SK-N-SH (cell line): ENCODE measurements at regions not wholly inside any gene's neighbourhood (a gene's known extent, or its start where the extent isn't known, plus 50 kb on each side); places are given as distances from the start of the nearest gene placed in this dataset.

Experiments used
- CTCF ChIA-PET: fragments of 300-600, 350-600 bp; formaldehyde crosslinking; extraction: SDS; loops from one replicate; lab custom pipeline; 2021; lab: Yijun Ruan, JAX
- POLR2A ChIA-PET: fragments of 350-600 bp; sonication (Branson Sonifier 250); formaldehyde crosslinking; extraction: SDS; loops from one replicate; lab custom pipeline; 2020; ENCODE audit warnings: antibody characterized with exemption, inconsistent platforms; lab: Yijun Ruan, JAX
- DNase-seq: peaks from one replicate; pipeline ENCODE4 v3.0.0; 2012
- H2AFZ ChIP-seq: fragments of 200-600 bp; sonication (generic); 2 replicates; pipeline ENCODE4 v1.8.1; 2016; ENCODE audit warnings: antibody characterized with exemption, mild to moderate bottlenecking, low read depth
- H3F3A ChIP-seq: fragments of 200-600 bp; sonication (generic); replicated peaks from 2 replicates; pipeline ENCODE3; 2016; ENCODE audit warnings: antibody characterized with exemption, mild to moderate bottlenecking; ENCODE audit not compliant: insufficient read depth
- H3K27ac ChIP-seq, 2 experiments: fragments of 200-500 bp in 1 of 2; fragments of 200-600 bp in 1 of 2; sonication (Bioruptor generic) in 1 of 2; sonication (generic), shearing (Covaris generic) in 1 of 2; 2 replicates each; pipeline versions ENCODE4 v1.5.1 to v1.6.1; 2014 to 2016; ENCODE audit warnings: low read depth in 2 of 2, inconsistent platforms in 1 of 2, low read length in 1 of 2, mild to moderate bottlenecking in 1 of 2, mixed read lengths in 1 of 2
- H3K27me3 ChIP-seq: fragments of 200-600 bp; sonication (generic), shearing (Covaris generic); 2 replicates; pipeline ENCODE4 v1.6.1; 2016; ENCODE audit warnings: mixed run types; ENCODE audit not compliant: insufficient read depth
- H3K36me3 ChIP-seq, 2 experiments: fragments of 200-500 bp in 1 of 2; fragments of 200-600 bp in 1 of 2; sonication (Bioruptor generic) in 1 of 2; sonication (generic) in 1 of 2; replicated peaks in 1 of 2; 2 replicates each; pipeline versions ENCODE3 to v1.5.1; 2014 to 2016; ENCODE audit warnings: low read length in 1 of 2, mild to moderate bottlenecking in 1 of 2; ENCODE audit not compliant: insufficient read depth in 2 of 2, control insufficient read depth in 1 of 2
- H3K4me1 ChIP-seq, 2 experiments: fragments of 200-500 bp in 1 of 2; fragments of 200-600 bp in 1 of 2; sonication (Bioruptor generic) in 1 of 2; sonication (generic), shearing (Covaris generic) in 1 of 2; 2 replicates each; pipeline versions ENCODE4 v1.5.1 to v1.6.1; 2014 to 2016; ENCODE audit warnings: low read depth in 1 of 2, low read length in 1 of 2, mixed run types in 1 of 2; ENCODE audit not compliant: insufficient read depth in 2 of 2, control insufficient read depth in 1 of 2
- H3K4me2 ChIP-seq: fragments of 200-600 bp; sonication (generic), shearing (Covaris generic); 2 replicates; pipeline ENCODE4 v1.6.1; 2017; ENCODE audit warnings: mixed run types
- H3K4me3 ChIP-seq, 2 experiments: fragments of 200-500 bp in 1 of 2; fragments of 200-600 bp in 1 of 2; sonication (Bioruptor generic) in 1 of 2; sonication (generic), shearing (Covaris generic) in 1 of 2; 2 replicates each; pipeline versions ENCODE4 v1.5.1 to v1.8.1; 2014 to 2016; ENCODE audit warnings: low read depth in 2 of 2, inconsistent platforms in 1 of 2, low read length in 1 of 2, mild to moderate bottlenecking in 1 of 2, mixed read lengths in 1 of 2, moderate library complexity in 1 of 2
- H3K79me2 ChIP-seq: fragments of 200-600 bp; sonication (generic); 2 replicates; pipeline ENCODE4 v1.8.1; 2017; ENCODE audit warnings: mild to moderate bottlenecking; ENCODE audit not compliant: insufficient read depth
- H3K9ac ChIP-seq: fragments of 200-600 bp; sonication (generic); 2 replicates; pipeline ENCODE4 v1.6.1; 2017; ENCODE audit warnings: mixed run types
- H3K9me2 ChIP-seq: fragments of 200-600 bp; sonication (generic); 2 replicates; pipeline ENCODE4 v1.6.1; 2017; ENCODE audit warnings: mixed run types
- H3K9me3 ChIP-seq: fragments of 200-600 bp; sonication (generic); 2 replicates; pipeline ENCODE4 v1.6.1; 2017; ENCODE audit warnings: mixed run types, mild to moderate bottlenecking, moderate library complexity
- H4K20me1 ChIP-seq: fragments of 200-600 bp; sonication (generic); 2 replicates; pipeline ENCODE4 v1.6.1; 2017; ENCODE audit warnings: mild to moderate bottlenecking, mixed run types; ENCODE audit not compliant: insufficient read depth
- EP300 ChIP-seq, 2 experiments: IDR thresholded peaks; 2 replicates each; pipeline versions ENCODE4 v1.4.0 to v1.6.1; 2012; ENCODE audit warnings: borderline replicate concordance in 1 of 2, low read depth in 1 of 2, low read length in 1 of 2
- EZH2phosphoT487 ChIP-seq: fragments of 200-600 bp; sonication (generic); IDR thresholded peaks from 2 replicates; pipeline ENCODE4 v1.6.1; 2017; ENCODE audit warnings: low read depth, mixed run types, mild to moderate bottlenecking, antibody characterized with exemption, moderate library complexity, borderline replicate concordance
- FOXM1 ChIP-seq: IDR thresholded peaks from 2 replicates; pipeline ENCODE4 v1.4.0; 2012; ENCODE audit warnings: low read depth, mild to moderate bottlenecking
- MEF2A ChIP-seq: IDR thresholded peaks from 2 replicates; pipeline ENCODE4 v1.4.0; 2012; ENCODE audit warnings: low read depth, borderline replicate concordance
- MXI1 ChIP-seq: IDR thresholded peaks from 2 replicates; pipeline ENCODE4 v1.6.1; 2012; ENCODE audit warnings: mild to moderate bottlenecking, low read depth, low read length, improper control_type of control experiment
- NFIC ChIP-seq: IDR thresholded peaks from 2 replicates; pipeline ENCODE4 v1.4.0; 2012; ENCODE audit warnings: borderline replicate concordance
- RXRA ChIP-seq: IDR thresholded peaks from 2 replicates; pipeline ENCODE4 v1.4.0; 2012; ENCODE audit warnings: low read depth, mild to moderate bottlenecking, borderline replicate concordance
- TEAD4 ChIP-seq: IDR thresholded peaks from 2 replicates; pipeline ENCODE4 v1.4.0; 2012; ENCODE audit warnings: mild to moderate bottlenecking, borderline replicate concordance; ENCODE audit not compliant: insufficient read depth
- WGBS: methylation state at CpG from one replicate; pipeline ENCODE4 v1.1.6; 2017; ENCODE audit warnings: low lambda C conversion rate; 5-methylcytosine and 5-hydroxymethylcytosine counted together
- TF ChIP-seq, protein P1 (sequence below): IDR thresholded peaks from 2 replicates; pipeline ENCODE4 v1.4.0; 2012; ENCODE audit warnings: low read depth, borderline replicate concordance

DNA sequence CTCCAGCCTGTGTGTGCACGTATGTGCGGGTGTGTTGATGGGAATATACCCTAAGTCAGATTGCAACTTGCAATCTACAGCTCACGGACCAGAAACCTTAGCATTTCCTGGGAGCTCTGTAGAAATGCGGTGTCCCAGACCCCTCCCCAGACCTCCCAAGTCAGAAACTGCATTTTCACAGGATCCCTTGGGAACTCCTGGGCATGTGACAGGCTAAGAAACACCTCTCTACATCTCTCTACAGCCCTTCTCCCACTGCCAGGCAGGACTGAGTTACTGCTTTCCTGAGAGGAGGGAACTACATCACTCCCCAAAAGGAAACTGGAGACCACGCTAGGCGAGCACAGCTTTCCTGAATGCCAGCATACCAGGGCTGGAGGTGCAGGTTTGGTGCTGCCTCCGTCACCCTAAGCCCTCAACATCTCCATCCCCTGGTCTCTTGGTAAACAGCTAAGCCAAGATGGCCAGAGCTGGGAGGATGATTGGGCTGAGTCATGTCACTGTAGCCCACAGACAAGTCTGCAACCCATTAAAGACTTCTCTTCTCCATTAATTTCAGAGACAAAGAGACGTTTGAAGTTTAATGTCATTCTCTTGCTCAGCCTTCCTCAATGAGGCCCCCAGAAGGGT is 194.4 kb downstream of the BMP7 start:
- Histone ChIP-seq H3K79me2 (no peaks in the 10 kb centered on the region), H3K9me2 (no peaks in the 10 kb centered on the region), H3K27me3 (peaks cover 11% of the 10 kb centered on the region), H3K4me3 (no peak overlapping the region), H3K4me1 (peaks cover 0 to 2% of the 10 kb centered on the region in 2 experiments; a peak in 1 of 4 replicates), H3K4me2 (no peak overlapping the region), H3K9me3 (no peaks in the 10 kb centered on the region), H3K27ac (no peak overlapping the region), H4K20me1 (no peaks in the 10 kb centered on the region), H3F3A (no peaks in the 10 kb centered on the region), H3K36me3 (no peaks in the 10 kb centered on the region), H3K9ac (no peak overlapping the region), H2AFZ (no peak overlapping the region)
- no peak for DNase-seq
- ChIA-PET POLR2A (no interaction called here), CTCF (interaction anchor here (0.6 to 2.3 kb wide), 4 partner anchors 10 to 521 kb away, joined by 3 to 13 read pairs (median 4); no protein-coding TSS in a partner anchor)
- WGBS: 11% methylated on average over 8 of the region's 8 CpGs
- TF ChIP-seq MEF2A (no peak), TEAD4 (no peak), NFIC (no peak), EP300 (IDR thresholded peaks at IDR 0.05; ENCODE audit: borderline replicate concordance in 1 of 2, low read depth in 1 of 2, low read length in 1 of 2) (no peak)

DNA sequence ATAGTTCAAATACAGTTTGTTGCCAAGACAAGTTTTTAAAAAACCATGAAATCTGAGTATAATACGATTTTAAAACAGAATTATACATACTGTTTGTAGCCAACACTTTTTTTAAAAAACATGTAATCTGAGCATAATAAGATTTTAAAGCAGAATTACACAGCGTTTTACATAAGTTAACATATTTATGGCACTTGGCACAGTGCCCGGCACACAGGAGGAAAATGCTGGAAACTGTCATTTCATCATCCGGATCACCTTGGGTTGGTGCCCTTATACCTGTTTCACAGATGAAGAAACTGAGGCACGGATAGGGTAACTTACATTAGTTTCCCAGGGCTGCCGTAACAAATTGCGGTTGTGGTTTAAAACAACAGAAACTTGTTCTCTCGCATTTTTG is 193.0 kb downstream of the BMP7 start:
- Histone ChIP-seq H3K9ac (no peak overlapping the region), H3K79me2 (no peaks in the 10 kb centered on the region), H3K9me3 (peaks cover under 1% of the 10 kb centered on the region; the same call in 1 of the 2 replicates), H3K4me1 (peaks cover 0 to 2% of the 10 kb centered on the region in 2 experiments; a peak in 1 of 4 replicates), H4K20me1 (no peaks in the 10 kb centered on the region), H3K36me3 (no peaks in the 10 kb centered on the region)
- WGBS: 26% methylated on average over 8 of the region's 8 CpGs
- CTCF ChIA-PET: interaction anchor here (0.6 to 2.3 kb wide), 3 partner anchors 12 to 523 kb away, joined by 3 to 13 read pairs (median 4); no protein-coding TSS in a partner anchor
- POLR2A ChIA-PET: no interaction called here
- TF ChIP-seq MXI1: no peak
- TF ChIP-seq, protein P1, sequence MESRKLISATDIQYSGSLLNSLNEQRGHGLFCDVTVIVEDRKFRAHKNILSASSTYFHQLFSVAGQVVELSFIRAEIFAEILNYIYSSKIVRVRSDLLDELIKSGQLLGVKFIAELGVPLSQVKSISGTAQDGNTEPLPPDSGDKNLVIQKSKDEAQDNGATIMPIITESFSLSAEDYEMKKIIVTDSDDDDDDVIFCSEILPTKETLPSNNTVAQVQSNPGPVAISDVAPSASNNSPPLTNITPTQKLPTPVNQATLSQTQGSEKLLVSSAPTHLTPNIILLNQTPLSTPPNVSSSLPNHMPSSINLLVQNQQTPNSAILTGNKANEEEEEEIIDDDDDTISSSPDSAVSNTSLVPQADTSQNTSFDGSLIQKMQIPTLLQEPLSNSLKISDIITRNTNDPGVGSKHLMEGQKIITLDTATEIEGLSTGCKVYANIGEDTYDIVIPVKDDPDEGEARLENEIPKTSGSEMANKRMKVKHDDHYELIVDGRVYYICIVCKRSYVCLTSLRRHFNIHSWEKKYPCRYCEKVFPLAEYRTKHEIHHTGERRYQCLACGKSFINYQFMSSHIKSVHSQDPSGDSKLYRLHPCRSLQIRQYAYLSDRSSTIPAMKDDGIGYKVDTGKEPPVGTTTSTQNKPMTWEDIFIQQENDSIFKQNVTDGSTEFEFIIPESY: no peak
- TF ChIP-seq FOXM1: no peak
- no peak for TF ChIP-seq EZH2phosphoT487
- no peak for TF ChIP-seq RXRA
- TF ChIP-seq, all 33 proteins: peak for 0
- Histone ChIP-seq H3K9me2 (no peaks in the 10 kb centered on the region), H3K27me3 (peaks cover 11% of the 10 kb centered on the region), H3F3A (no peaks in the 10 kb centered on the region), H3K4me3 (no peak overlapping the region), H3K27ac (no peak overlapping the region), H3K4me2 (no peak overlapping the region), H2AFZ (no peak overlapping the region)
- no peak for DNase-seq
